ENCODE measurements at regions not wholly inside any gene's neighbourhood (a gene's known extent, or its start where the extent isn't known, plus 50 kb on each side); places are given as distances from the start of the nearest gene placed in this dataset.

DNA sequence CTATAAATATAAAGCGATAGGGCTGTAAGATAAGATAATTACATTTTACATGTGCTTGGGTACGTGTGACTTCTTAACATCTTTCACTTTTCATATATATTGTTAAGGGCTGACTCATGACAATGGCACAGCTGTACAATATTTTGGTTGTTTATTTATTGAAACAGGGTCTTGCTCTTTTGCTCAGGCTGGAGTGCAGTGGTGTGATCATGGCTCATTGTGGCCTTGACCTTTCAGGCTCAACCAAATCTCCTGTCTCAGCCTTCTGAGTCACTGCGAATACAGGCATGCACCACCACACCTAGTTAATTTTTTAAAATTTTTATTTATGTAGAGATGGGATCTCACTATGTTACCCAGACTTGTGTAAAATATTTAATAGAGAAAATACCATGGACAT is 2532.4 kb upstream of the PCDH20 start:
- Histone ChIP-seq H3K4me1 (no peaks in the 10 kb centered on the region), H3K36me3 (no peaks in the 10 kb centered on the region), H3K4me3 (no peak overlapping the region), H3K27me3 (no peaks in the 10 kb centered on the region), H3K9me3 (peaks cover 0 to 12% of the 10 kb centered on the region in 2 donors), H3K27ac (no peak overlapping the region)
- DNase-seq (ENCODE audit: low spot score), result no peak
- TF ChIP-seq, protein P1, sequence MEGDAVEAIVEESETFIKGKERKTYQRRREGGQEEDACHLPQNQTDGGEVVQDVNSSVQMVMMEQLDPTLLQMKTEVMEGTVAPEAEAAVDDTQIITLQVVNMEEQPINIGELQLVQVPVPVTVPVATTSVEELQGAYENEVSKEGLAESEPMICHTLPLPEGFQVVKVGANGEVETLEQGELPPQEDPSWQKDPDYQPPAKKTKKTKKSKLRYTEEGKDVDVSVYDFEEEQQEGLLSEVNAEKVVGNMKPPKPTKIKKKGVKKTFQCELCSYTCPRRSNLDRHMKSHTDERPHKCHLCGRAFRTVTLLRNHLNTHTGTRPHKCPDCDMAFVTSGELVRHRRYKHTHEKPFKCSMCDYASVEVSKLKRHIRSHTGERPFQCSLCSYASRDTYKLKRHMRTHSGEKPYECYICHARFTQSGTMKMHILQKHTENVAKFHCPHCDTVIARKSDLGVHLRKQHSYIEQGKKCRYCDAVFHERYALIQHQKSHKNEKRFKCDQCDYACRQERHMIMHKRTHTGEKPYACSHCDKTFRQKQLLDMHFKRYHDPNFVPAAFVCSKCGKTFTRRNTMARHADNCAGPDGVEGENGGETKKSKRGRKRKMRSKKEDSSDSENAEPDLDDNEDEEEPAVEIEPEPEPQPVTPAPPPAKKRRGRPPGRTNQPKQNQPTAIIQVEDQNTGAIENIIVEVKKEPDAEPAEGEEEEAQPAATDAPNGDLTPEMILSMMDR (IDR thresholded peaks at IDR 0.05), result no peak

DNA sequence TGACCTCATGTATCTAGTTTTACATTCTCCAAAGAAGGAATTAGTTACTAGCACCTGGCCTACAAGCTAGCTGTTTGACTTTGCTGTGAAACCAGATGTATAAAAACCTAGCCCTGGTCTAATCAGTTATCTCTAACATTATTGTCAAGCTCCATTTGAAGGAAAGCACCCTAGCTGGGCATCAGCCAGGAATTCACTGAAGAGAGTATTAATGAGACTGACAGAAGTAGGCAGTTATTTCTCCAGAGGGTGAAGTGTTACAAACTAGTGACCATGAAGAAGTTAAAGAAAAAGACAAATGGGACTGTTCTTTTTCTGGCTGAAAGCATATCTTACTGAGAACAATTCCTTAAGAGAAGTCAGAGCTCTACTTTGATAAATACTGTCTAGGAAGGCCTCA is 2529.3 kb upstream of the PCDH20 start:
- Histone ChIP-seq H3K9me3 (no peaks in the 10 kb centered on the region), H3K27me3 (no peaks in the 10 kb centered on the region), H3K36me3 (no peaks in the 10 kb centered on the region), H3K27ac (no peak overlapping the region), H3K4me3 (no peak overlapping the region), H3K4me1 (no peaks in the 10 kb centered on the region)
- TF ChIP-seq, protein P1 (IDR thresholded peaks at IDR 0.05), result no peak
- DNase-seq (ENCODE audit: low spot score), result no peak

DNA sequence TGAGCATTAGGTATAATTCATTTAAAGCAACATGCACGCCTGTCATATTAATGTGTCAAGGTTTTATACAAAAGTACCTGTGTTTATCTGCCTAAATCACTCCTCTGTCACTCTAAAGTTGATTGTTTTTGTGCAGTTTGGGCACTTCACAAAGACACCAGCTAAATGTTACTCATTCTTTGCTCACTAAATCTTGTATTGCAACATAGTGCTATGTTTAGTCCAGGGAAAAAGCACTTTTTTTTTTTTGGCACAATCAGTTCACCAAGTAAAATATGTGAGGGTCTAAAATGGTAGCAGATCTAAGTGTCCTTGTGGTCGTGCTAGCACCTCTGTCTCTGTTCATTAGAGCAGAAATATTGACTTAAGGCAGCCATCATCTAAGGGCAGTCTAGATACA is 2526.7 kb upstream of the PCDH20 start:
- Histone ChIP-seq H3K27ac (no peak overlapping the region), H3K27me3 (no peaks in the 10 kb centered on the region), H3K36me3 (no peaks in the 10 kb centered on the region), H3K4me1 (no peaks in the 10 kb centered on the region), H3K9me3 (no peaks in the 10 kb centered on the region), H3K4me3 (no peak overlapping the region)
- TF ChIP-seq, protein P1 (IDR thresholded peaks at IDR 0.05), result no peak
- DNase-seq (ENCODE audit: low spot score), result no peak

DNA sequence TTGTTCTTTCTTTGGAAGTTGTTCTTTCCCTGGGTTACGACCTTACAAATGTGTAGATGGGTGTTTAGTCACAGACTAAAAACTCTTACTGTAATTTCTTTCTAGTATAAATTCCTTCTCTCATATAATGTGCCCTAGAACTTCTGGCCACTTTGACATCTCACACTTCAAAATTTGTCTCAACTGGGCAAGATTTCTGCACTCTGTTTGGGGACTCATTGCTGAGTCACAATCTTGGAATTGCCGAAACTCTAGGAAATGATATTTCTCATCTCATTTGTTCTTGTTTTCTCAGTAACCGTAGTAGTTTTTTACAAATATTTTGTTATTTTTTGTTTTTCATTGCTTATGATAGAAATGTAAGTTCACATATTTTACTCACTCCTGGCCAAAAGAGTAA is 2523.2 kb upstream of the PCDH20 start:
- no peaks in the 10 kb centered on the region for H3K4me1 ChIP-seq
- TF ChIP-seq, protein P1 (IDR thresholded peaks at IDR 0.05), result no peak
- H3K9me3 ChIP-seq, result no peaks in the 10 kb centered on the region
- no peak overlapping the region for H3K27ac ChIP-seq
- H3K4me3 ChIP-seq, result no peak overlapping the region
- no peaks in the 10 kb centered on the region for H3K27me3 ChIP-seq
- no peaks in the 10 kb centered on the region for H3K36me3 ChIP-seq
- no peak for DNase-seq (ENCODE audit: low spot score)

DNA sequence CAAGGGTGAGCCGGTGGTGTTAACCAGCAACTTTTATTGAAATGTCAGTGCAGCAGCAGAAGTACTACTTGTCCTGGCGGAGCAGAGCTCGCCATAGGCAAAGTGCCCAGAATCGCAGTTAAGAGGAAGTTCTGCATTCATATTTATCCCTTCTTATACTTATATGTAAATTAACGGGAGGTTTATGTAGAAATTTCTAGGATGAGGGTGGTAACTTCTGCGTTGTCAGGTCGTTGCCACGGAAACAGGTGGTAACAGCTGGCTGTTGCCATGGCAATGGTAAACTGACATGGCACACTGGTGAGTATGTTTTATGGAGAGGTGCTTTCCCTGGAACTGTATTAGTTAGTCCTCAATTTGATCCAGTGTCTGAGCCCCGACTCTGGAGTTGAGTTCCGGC is 2494.9 kb upstream of the PCDH20 start:
- Histone ChIP-seq H3K27ac (no peak overlapping the region), H3K27me3 (no peaks in the 10 kb centered on the region), H3K4me3 (no peak overlapping the region), H3K36me3 (no peaks in the 10 kb centered on the region), H3K4me1 (no peaks in the 10 kb centered on the region), H3K9me3 (no peaks in the 10 kb centered on the region)
- DNase-seq (ENCODE audit: low spot score), result no peak
- TF ChIP-seq, protein P1 (IDR thresholded peaks at IDR 0.05), result no peak

DNA sequence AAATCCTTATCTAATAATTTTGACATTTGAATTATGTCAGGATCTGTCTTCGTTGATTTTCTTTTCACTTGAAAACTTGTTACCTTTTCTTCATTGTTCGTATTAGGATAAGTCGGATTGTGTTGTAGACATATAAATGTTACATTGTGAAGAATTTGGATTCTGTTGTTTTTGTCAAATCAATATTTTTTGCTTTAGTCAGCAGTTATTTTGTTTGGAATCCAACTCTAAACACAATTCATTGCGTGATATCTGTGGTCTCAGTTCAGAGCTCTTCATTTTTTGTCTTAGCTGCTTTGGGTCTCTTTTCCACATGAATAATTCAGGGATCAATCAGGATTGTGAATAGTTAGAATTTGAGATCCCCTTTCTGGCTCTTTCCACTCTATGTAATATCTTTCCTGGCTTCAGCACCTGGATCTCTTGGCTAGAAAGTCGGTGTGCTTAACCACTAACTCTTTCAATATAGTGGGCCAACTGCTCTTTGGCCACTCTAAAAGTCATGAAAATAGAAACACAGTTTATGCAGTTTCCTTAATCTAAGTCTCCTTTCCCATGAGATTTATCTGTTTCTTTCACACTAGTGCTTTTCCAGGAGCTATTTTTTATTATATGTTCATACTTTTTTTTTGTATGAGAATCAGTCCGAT is 2494.2 kb upstream of the PCDH20 start:
- no peaks in the 10 kb centered on the region for H3K27me3 ChIP-seq
- TF ChIP-seq, protein P1 (IDR thresholded peaks at IDR 0.05), result no peak
- DNase-seq (ENCODE audit: low spot score), result no peak

More for the DNA sequence above, 2494.2 kb upstream of the PCDH20 start:
- Histone ChIP-seq H3K27ac (no peak overlapping the region), H3K4me3 (no peak overlapping the region), H3K4me1 (no peaks in the 10 kb centered on the region), H3K9me3 (no peaks in the 10 kb centered on the region), H3K36me3 (no peaks in the 10 kb centered on the region)
